ENCODE measurements at regions not wholly inside any gene's neighbourhood (a gene's known extent, or its start where the extent isn't known, plus 50 kb on each side); places are given as distances from the start of the nearest gene placed in this dataset.

- DNase-seq (ENCODE audit: low read depth): peak; percentile 88
- Histone ChIP-seq H3K4me1 (ENCODE audit: control insufficient read depth, insufficient read depth, low read length) (no peaks in the 10 kb centered on the region), H3K9me3 (ENCODE audit: control insufficient read depth, low read length) (no peaks in the 10 kb centered on the region), H3K9ac (ENCODE audit: low read length) (no peak overlapping the region), H3K36me3 (ENCODE audit: control insufficient read depth, insufficient read depth, low read length, severe bottlenecking) (no peaks in the 10 kb centered on the region), H3K27me3 (replicated peaks; ENCODE audit: control insufficient read depth, insufficient read depth, low read length) (no peaks in the 10 kb centered on the region), H3K4me3 (ENCODE audit: low read length) (no peak overlapping the region)
Measured at GRCh38 chr18:41121116-41121826, 833.8 kb upstream of the PIK3C3 start.

GRCh38 chr18:41119031-41119430 lies 836.0 kb upstream of the PIK3C3 start:
- no peak overlapping the region for H3K4me3 ChIP-seq (ENCODE audit: low read length)
- no peaks in the 10 kb centered on the region for H3K9me3 ChIP-seq (ENCODE audit: control insufficient read depth, low read length)
- H3K9ac ChIP-seq (ENCODE audit: low read length): no peak overlapping the region
- DNase-seq (ENCODE audit: low read depth): no peak
- no peaks in the 10 kb centered on the region for H3K27me3 ChIP-seq (replicated peaks; ENCODE audit: control insufficient read depth, insufficient read depth, low read length)
- H3K36me3 ChIP-seq (ENCODE audit: control insufficient read depth, insufficient read depth, low read length, severe bottlenecking): no peaks in the 10 kb centered on the region
- no peaks in the 10 kb centered on the region for H3K4me1 ChIP-seq (ENCODE audit: control insufficient read depth, insufficient read depth, low read length)

GRCh38 chr18:41113885-41114482 lies 841.0 kb upstream of the PIK3C3 start:
- Histone ChIP-seq H3K4me1 (ENCODE audit: control insufficient read depth, insufficient read depth, low read length) (no peaks in the 10 kb centered on the region), H3K4me3 (ENCODE audit: low read length) (no peak overlapping the region), H3K27me3 (replicated peaks; ENCODE audit: control insufficient read depth, insufficient read depth, low read length) (no peaks in the 10 kb centered on the region), H3K9me3 (ENCODE audit: control insufficient read depth, low read length) (peaks cover 10% of the 10 kb centered on the region), H3K9ac (ENCODE audit: low read length) (no peak overlapping the region), H3K36me3 (ENCODE audit: control insufficient read depth, insufficient read depth, low read length, severe bottlenecking) (no peaks in the 10 kb centered on the region)
- DNase-seq (ENCODE audit: low read depth): peak; percentile 37

- H3K36me3 ChIP-seq (ENCODE audit: control insufficient read depth, insufficient read depth, low read length, severe bottlenecking): no peaks in the 10 kb centered on the region
- no peak for DNase-seq (ENCODE audit: low read depth)
- H3K4me1 ChIP-seq (ENCODE audit: control insufficient read depth, insufficient read depth, low read length): no peaks in the 10 kb centered on the region
- no peak overlapping the region for H3K9ac ChIP-seq (ENCODE audit: low read length)
- H3K27me3 ChIP-seq (replicated peaks; ENCODE audit: control insufficient read depth, insufficient read depth, low read length): no peaks in the 10 kb centered on the region
- peaks cover 7% of the 10 kb centered on the region for H3K9me3 ChIP-seq (ENCODE audit: control insufficient read depth, low read length)
- no peak overlapping the region for H3K4me3 ChIP-seq (ENCODE audit: low read length)
Measured at GRCh38 chr18:41099451-41099850, 855.6 kb upstream of the PIK3C3 start.

GRCh38 chr18:41096504-41096903 lies 858.5 kb upstream of the PIK3C3 start:
- H3K9me3 ChIP-seq (ENCODE audit: control insufficient read depth, low read length): no peaks in the 10 kb centered on the region
- no peaks in the 10 kb centered on the region for H3K36me3 ChIP-seq (ENCODE audit: control insufficient read depth, insufficient read depth, low read length, severe bottlenecking)
- no peaks in the 10 kb centered on the region for H3K4me1 ChIP-seq (ENCODE audit: control insufficient read depth, insufficient read depth, low read length)
- H3K27me3 ChIP-seq (replicated peaks; ENCODE audit: control insufficient read depth, insufficient read depth, low read length): no peaks in the 10 kb centered on the region
- peak; percentile 36 for DNase-seq (ENCODE audit: low read depth)
- H3K4me3 ChIP-seq (ENCODE audit: low read length): no peak overlapping the region
- no peak overlapping the region for H3K9ac ChIP-seq (ENCODE audit: low read length)

DNA sequence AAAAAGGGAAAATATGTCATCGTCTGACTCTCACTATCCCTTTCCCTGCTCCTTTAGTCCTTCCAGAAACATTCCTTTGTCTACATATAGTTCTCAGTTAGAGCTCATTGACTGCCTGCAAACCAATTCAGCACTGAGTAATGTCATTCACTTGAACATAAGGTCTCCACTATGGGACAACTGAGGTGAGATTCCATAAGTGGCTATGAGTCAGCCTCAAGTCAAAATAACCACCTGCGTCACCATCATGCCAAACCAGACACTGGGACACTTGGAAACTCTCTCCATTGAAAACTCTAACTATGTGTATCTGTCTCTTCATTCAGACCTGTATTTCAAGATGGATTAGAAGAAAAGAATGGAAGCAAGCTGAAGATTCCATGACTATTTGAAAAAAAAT lies 878.0 kb upstream of the PIK3C3 start:
- no peak overlapping the region for H3K9ac ChIP-seq (ENCODE audit: low read length)
- H3K9me3 ChIP-seq (ENCODE audit: control insufficient read depth, low read length): no peaks in the 10 kb centered on the region
- H3K36me3 ChIP-seq (ENCODE audit: control insufficient read depth, insufficient read depth, low read length, severe bottlenecking): no peaks in the 10 kb centered on the region
- no peaks in the 10 kb centered on the region for H3K27me3 ChIP-seq (replicated peaks; ENCODE audit: control insufficient read depth, insufficient read depth, low read length)
- no peaks in the 10 kb centered on the region for H3K4me1 ChIP-seq (ENCODE audit: control insufficient read depth, insufficient read depth, low read length)
- H3K4me3 ChIP-seq (ENCODE audit: low read length): no peak overlapping the region
- DNase-seq (ENCODE audit: low read depth): no peak

- H3K9me3 ChIP-seq (ENCODE audit: control insufficient read depth, low read length): no peaks in the 10 kb centered on the region
- no peaks in the 10 kb centered on the region for H3K27me3 ChIP-seq (replicated peaks; ENCODE audit: control insufficient read depth, insufficient read depth, low read length)
- no peak overlapping the region for H3K4me3 ChIP-seq (ENCODE audit: low read length)
- DNase-seq (ENCODE audit: low read depth): peak; percentile 71
- no peaks in the 10 kb centered on the region for H3K36me3 ChIP-seq (ENCODE audit: control insufficient read depth, insufficient read depth, low read length, severe bottlenecking)
- no peaks in the 10 kb centered on the region for H3K4me1 ChIP-seq (ENCODE audit: control insufficient read depth, insufficient read depth, low read length)
- no peak overlapping the region for H3K9ac ChIP-seq (ENCODE audit: low read length)
Measured at GRCh38 chr18:41075212-41075611, 879.8 kb upstream of the PIK3C3 start.

DNA sequence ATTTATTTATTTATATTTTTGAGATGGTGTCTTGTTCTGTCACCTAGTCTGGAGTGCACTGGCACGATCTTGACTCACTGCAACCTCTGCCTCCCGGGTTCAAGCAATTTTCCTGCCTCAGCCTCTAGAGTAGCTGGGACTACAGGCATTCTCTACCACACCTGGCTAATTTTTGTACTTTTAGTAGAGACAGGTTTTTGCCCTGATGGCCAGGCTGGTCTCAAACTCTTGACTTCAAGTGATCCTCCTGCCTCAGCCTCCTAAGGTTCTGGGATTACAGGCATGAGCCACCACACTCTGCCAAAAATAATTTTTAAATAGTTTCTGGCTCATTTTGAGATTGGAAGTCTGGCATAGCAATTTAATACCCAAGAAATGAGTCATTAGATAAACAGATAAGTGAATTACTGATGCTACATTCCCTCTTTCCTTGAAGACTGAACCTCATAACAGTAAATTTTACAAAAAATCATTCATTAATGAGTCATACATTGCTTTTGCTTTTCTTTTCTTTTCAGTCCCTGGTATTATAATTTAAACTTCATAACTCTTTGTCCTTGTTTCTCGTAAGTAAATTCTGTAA lies 881.6 kb upstream of the PIK3C3 start:
- no peak overlapping the region for H3K4me3 ChIP-seq (ENCODE audit: low read length)
- H3K36me3 ChIP-seq (ENCODE audit: control insufficient read depth, insufficient read depth, low read length, severe bottlenecking): no peaks in the 10 kb centered on the region
- no peaks in the 10 kb centered on the region for H3K9me3 ChIP-seq (ENCODE audit: control insufficient read depth, low read length)
- H3K4me1 ChIP-seq (ENCODE audit: control insufficient read depth, insufficient read depth, low read length): no peaks in the 10 kb centered on the region
- peak; percentile 62 for DNase-seq (ENCODE audit: low read depth)
- H3K27me3 ChIP-seq (replicated peaks; ENCODE audit: control insufficient read depth, insufficient read depth, low read length): no peaks in the 10 kb centered on the region
- H3K9ac ChIP-seq (ENCODE audit: low read length): no peak overlapping the region

DNA sequence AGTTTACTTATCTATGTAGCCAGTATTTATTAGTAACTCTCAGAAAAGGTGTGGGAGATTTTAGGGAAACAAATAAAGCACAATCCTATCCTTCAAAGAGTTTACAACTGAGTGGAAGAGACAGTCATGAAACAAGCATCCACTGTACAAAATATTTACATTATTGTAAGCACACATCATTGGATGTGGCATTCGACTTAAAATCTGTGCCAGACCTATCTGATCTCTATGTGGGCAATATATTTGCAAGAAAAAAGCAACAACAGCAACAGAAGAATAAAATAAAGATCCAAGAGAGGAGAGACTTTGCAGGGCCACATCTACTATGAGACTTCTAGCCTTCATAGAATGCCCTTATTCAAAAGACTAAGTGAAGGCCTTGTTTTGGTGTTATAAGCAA lies 882.1 kb upstream of the PIK3C3 start:
- peak; percentile 6 for DNase-seq (ENCODE audit: low read depth)
- Histone ChIP-seq H3K27me3 (replicated peaks; ENCODE audit: control insufficient read depth, insufficient read depth, low read length) (no peaks in the 10 kb centered on the region), H3K9me3 (ENCODE audit: control insufficient read depth, low read length) (no peaks in the 10 kb centered on the region), H3K4me1 (ENCODE audit: control insufficient read depth, insufficient read depth, low read length) (no peaks in the 10 kb centered on the region), H3K9ac (ENCODE audit: low read length) (no peak overlapping the region), H3K4me3 (ENCODE audit: low read length) (no peak overlapping the region), H3K36me3 (ENCODE audit: control insufficient read depth, insufficient read depth, low read length, severe bottlenecking) (no peaks in the 10 kb centered on the region)

DNA sequence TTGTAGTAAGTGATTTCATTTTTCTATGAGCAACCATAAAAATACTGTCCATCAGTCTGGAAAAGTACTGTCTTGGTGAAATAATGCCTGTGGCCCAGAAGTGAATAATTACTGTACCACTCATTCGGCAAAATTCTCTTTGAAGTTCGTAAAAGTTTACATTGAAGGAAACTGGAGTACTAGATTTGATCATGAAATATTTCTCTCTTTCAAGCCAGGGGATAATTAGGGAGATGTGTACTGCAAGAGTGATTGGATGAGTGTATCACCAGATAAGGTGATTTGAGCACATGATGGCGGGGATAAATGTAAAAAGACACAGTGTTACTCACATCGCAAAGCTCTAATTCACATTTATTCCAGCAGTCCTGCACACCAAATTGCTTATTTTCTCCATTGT lies 883.2 kb upstream of the PIK3C3 start:
- H3K27me3 ChIP-seq (replicated peaks; ENCODE audit: control insufficient read depth, insufficient read depth, low read length): no peaks in the 10 kb centered on the region
- no peak for DNase-seq (ENCODE audit: low read depth)
- no peak overlapping the region for H3K4me3 ChIP-seq (ENCODE audit: low read length)
- no peaks in the 10 kb centered on the region for H3K36me3 ChIP-seq (ENCODE audit: control insufficient read depth, insufficient read depth, low read length, severe bottlenecking)
- H3K9ac ChIP-seq (ENCODE audit: low read length): no peak overlapping the region
- no peaks in the 10 kb centered on the region for H3K9me3 ChIP-seq (ENCODE audit: control insufficient read depth, low read length)
- no peaks in the 10 kb centered on the region for H3K4me1 ChIP-seq (ENCODE audit: control insufficient read depth, insufficient read depth, low read length)

- Histone ChIP-seq H3K9ac (ENCODE audit: low read length) (no peak overlapping the region), H3K4me1 (ENCODE audit: control insufficient read depth, insufficient read depth, low read length) (no peaks in the 10 kb centered on the region), H3K9me3 (ENCODE audit: control insufficient read depth, low read length) (no peaks in the 10 kb centered on the region), H3K27me3 (replicated peaks; ENCODE audit: control insufficient read depth, insufficient read depth, low read length) (no peaks in the 10 kb centered on the region), H3K4me3 (ENCODE audit: low read length) (no peak overlapping the region), H3K36me3 (ENCODE audit: control insufficient read depth, insufficient read depth, low read length, severe bottlenecking) (no peaks in the 10 kb centered on the region)
- no peak for DNase-seq (ENCODE audit: low read depth)
Measured at GRCh38 chr18:41069167-41069566, 885.9 kb upstream of the PIK3C3 start.
